SK-N-SH (cell line): ENCODE measurements at regions not wholly inside any gene's neighbourhood (a gene's known extent, or its start where the extent isn't known, plus 50 kb on each side); places are given as distances from the start of the nearest gene placed in this dataset.

ENCODE experiments used
- CTCF ChIA-PET: fragments of 300-600, 350-600 bp; formaldehyde crosslinking; extraction: SDS; loops from one replicate; lab custom pipeline; 2021; lab: Yijun Ruan, JAX
- POLR2A ChIA-PET: fragments of 350-600 bp; sonication (Branson Sonifier 250); formaldehyde crosslinking; extraction: SDS; loops from one replicate; lab custom pipeline; 2020; ENCODE audit warnings: antibody characterized with exemption, inconsistent platforms; lab: Yijun Ruan, JAX
- DNase-seq: peaks from one replicate; pipeline ENCODE4 v3.0.0; 2012
- H2AFZ ChIP-seq: fragments of 200-600 bp; sonication (generic); 2 replicates; pipeline ENCODE4 v1.8.1; 2016; ENCODE audit warnings: antibody characterized with exemption, mild to moderate bottlenecking, low read depth
- H3F3A ChIP-seq: fragments of 200-600 bp; sonication (generic); replicated peaks from 2 replicates; pipeline ENCODE3; 2016; ENCODE audit warnings: antibody characterized with exemption, mild to moderate bottlenecking; ENCODE audit not compliant: insufficient read depth
- H3K27ac ChIP-seq, 2 experiments: fragments of 200-500 bp in 1 of 2; fragments of 200-600 bp in 1 of 2; sonication (Bioruptor generic) in 1 of 2; sonication (generic), shearing (Covaris generic) in 1 of 2; 2 replicates each; pipeline versions ENCODE4 v1.5.1 to v1.6.1; 2014 to 2016; ENCODE audit warnings: low read depth in 2 of 2, inconsistent platforms in 1 of 2, low read length in 1 of 2, mild to moderate bottlenecking in 1 of 2, mixed read lengths in 1 of 2
- H3K27me3 ChIP-seq: fragments of 200-600 bp; sonication (generic), shearing (Covaris generic); 2 replicates; pipeline ENCODE4 v1.6.1; 2016; ENCODE audit warnings: mixed run types; ENCODE audit not compliant: insufficient read depth
- H3K36me3 ChIP-seq, 2 experiments: fragments of 200-500 bp in 1 of 2; fragments of 200-600 bp in 1 of 2; sonication (Bioruptor generic) in 1 of 2; sonication (generic) in 1 of 2; replicated peaks in 1 of 2; 2 replicates each; pipeline versions ENCODE3 to v1.5.1; 2014 to 2016; ENCODE audit warnings: low read length in 1 of 2, mild to moderate bottlenecking in 1 of 2; ENCODE audit not compliant: insufficient read depth in 2 of 2, control insufficient read depth in 1 of 2
- H3K4me1 ChIP-seq, 2 experiments: fragments of 200-500 bp in 1 of 2; fragments of 200-600 bp in 1 of 2; sonication (Bioruptor generic) in 1 of 2; sonication (generic), shearing (Covaris generic) in 1 of 2; 2 replicates each; pipeline versions ENCODE4 v1.5.1 to v1.6.1; 2014 to 2016; ENCODE audit warnings: low read depth in 1 of 2, low read length in 1 of 2, mixed run types in 1 of 2; ENCODE audit not compliant: insufficient read depth in 2 of 2, control insufficient read depth in 1 of 2
- H3K4me2 ChIP-seq: fragments of 200-600 bp; sonication (generic), shearing (Covaris generic); 2 replicates; pipeline ENCODE4 v1.6.1; 2017; ENCODE audit warnings: mixed run types
- H3K4me3 ChIP-seq, 2 experiments: fragments of 200-500 bp in 1 of 2; fragments of 200-600 bp in 1 of 2; sonication (Bioruptor generic) in 1 of 2; sonication (generic), shearing (Covaris generic) in 1 of 2; 2 replicates each; pipeline versions ENCODE4 v1.5.1 to v1.8.1; 2014 to 2016; ENCODE audit warnings: low read depth in 2 of 2, inconsistent platforms in 1 of 2, low read length in 1 of 2, mild to moderate bottlenecking in 1 of 2, mixed read lengths in 1 of 2, moderate library complexity in 1 of 2
- H3K79me2 ChIP-seq: fragments of 200-600 bp; sonication (generic); 2 replicates; pipeline ENCODE4 v1.8.1; 2017; ENCODE audit warnings: mild to moderate bottlenecking; ENCODE audit not compliant: insufficient read depth
- H3K9ac ChIP-seq: fragments of 200-600 bp; sonication (generic); 2 replicates; pipeline ENCODE4 v1.6.1; 2017; ENCODE audit warnings: mixed run types
- H3K9me2 ChIP-seq: fragments of 200-600 bp; sonication (generic); 2 replicates; pipeline ENCODE4 v1.6.1; 2017; ENCODE audit warnings: mixed run types
- H3K9me3 ChIP-seq: fragments of 200-600 bp; sonication (generic); 2 replicates; pipeline ENCODE4 v1.6.1; 2017; ENCODE audit warnings: mixed run types, mild to moderate bottlenecking, moderate library complexity
- H4K20me1 ChIP-seq: fragments of 200-600 bp; sonication (generic); 2 replicates; pipeline ENCODE4 v1.6.1; 2017; ENCODE audit warnings: mild to moderate bottlenecking, mixed run types; ENCODE audit not compliant: insufficient read depth
- EP300 ChIP-seq, 2 experiments: IDR thresholded peaks; 2 replicates each; pipeline versions ENCODE4 v1.4.0 to v1.6.1; 2012; ENCODE audit warnings: borderline replicate concordance in 1 of 2, low read depth in 1 of 2, low read length in 1 of 2
- EZH2phosphoT487 ChIP-seq: fragments of 200-600 bp; sonication (generic); IDR thresholded peaks from 2 replicates; pipeline ENCODE4 v1.6.1; 2017; ENCODE audit warnings: low read depth, mixed run types, mild to moderate bottlenecking, antibody characterized with exemption, moderate library complexity, borderline replicate concordance
- FOXJ3 ChIP-seq: sonication (generic); formaldehyde crosslinking; IDR thresholded peaks from 2 replicates; pipeline ENCODE4 v1.5.1; 2020; ENCODE audit warnings: mild to moderate bottlenecking, missing genetic modification reagents
- GABPA ChIP-seq: IDR thresholded peaks from 2 replicates; pipeline ENCODE4 v1.4.0; 2012; ENCODE audit warnings: low read depth, mild to moderate bottlenecking
- IRF3 ChIP-seq: fragments of 150-350 bp; IDR thresholded peaks from 2 replicates; pipeline ENCODE4 v1.6.1; 2016; ENCODE audit warnings: mild to moderate bottlenecking, low read depth, low read length
- NFIC ChIP-seq: IDR thresholded peaks from 2 replicates; pipeline ENCODE4 v1.4.0; 2012; ENCODE audit warnings: borderline replicate concordance
- NRF1 ChIP-seq: IDR thresholded peaks from 2 replicates; pipeline ENCODE4 v1.6.1; 2012; ENCODE audit warnings: low read depth, mild to moderate bottlenecking, low read length
- PBX3 ChIP-seq: IDR thresholded peaks from 2 replicates; pipeline ENCODE4; 2012
- POLR2AphosphoS5 ChIP-seq: IDR thresholded peaks from 2 replicates; pipeline ENCODE4 v1.6.1; 2012; ENCODE audit warnings: low read depth, low read length
- RAD21 ChIP-seq: IDR thresholded peaks from 2 replicates; pipeline ENCODE4 v1.6.1; 2012; ENCODE audit warnings: mild to moderate bottlenecking, low read length
- RCOR1 ChIP-seq: fragments of 150-350 bp; IDR thresholded peaks from 2 replicates; pipeline ENCODE4 v1.6.1; 2017; ENCODE audit warnings: antibody characterized with exemption, low read length
- REST ChIP-seq: IDR thresholded peaks from 2 replicates; pipeline ENCODE4 v1.6.1; 2012; ENCODE audit warnings: mild to moderate bottlenecking, low read depth, low read length, moderate library complexity
- RFX5 ChIP-seq: IDR thresholded peaks from 2 replicates; pipeline ENCODE4 v1.6.1; 2012; ENCODE audit warnings: mild to moderate bottlenecking, improper control_type of control experiment, low read length
- RXRA ChIP-seq: IDR thresholded peaks from 2 replicates; pipeline ENCODE4 v1.4.0; 2012; ENCODE audit warnings: low read depth, mild to moderate bottlenecking, borderline replicate concordance
- SIN3A ChIP-seq: IDR thresholded peaks from 2 replicates; pipeline ENCODE4 v1.6.1; 2012; ENCODE audit warnings: low read depth, mild to moderate bottlenecking, low read length, moderate library complexity, borderline replicate concordance
- TAF1 ChIP-seq: IDR thresholded peaks from 2 replicates; pipeline ENCODE4 v1.6.1; 2012; ENCODE audit warnings: low read depth, mild to moderate bottlenecking, low read length, moderate library complexity, borderline replicate concordance
- TCF12 ChIP-seq: IDR thresholded peaks from 2 replicates; pipeline ENCODE4 v1.4.0; 2012
- USF2 ChIP-seq: fragments of 150-350 bp; IDR thresholded peaks from 2 replicates; pipeline ENCODE4 v1.6.1; 2017; ENCODE audit warnings: antibody characterized with exemption, low read length, low read depth, borderline replicate concordance
- TF ChIP-seq, protein P1 (sequence below): IDR thresholded peaks from 2 replicates; pipeline ENCODE4 v1.4.0; 2012; ENCODE audit warnings: low read depth, borderline replicate concordance

- H3K27me3 ChIP-seq = no peaks in the 10 kb centered on the region
- POLR2A ChIA-PET = no interaction called here
- TF ChIP-seq USF2 (no peak), RFX5 (no peak), POLR2AphosphoS5 (no peak), TAF1 (no peak), GABPA (no peak), NFIC (no peak), IRF3 (no peak), NRF1 (no peak), EZH2phosphoT487 (no peak), SIN3A (no peak), RAD21 (no peak), PBX3 (no peak), RXRA (no peak), FOXJ3 (CRISPR knock-in tag) (no peak), REST (no peak), EP300 (IDR thresholded peaks at IDR 0.05; ENCODE audit: borderline replicate concordance in 1 of 2, low read depth in 1 of 2, low read length in 1 of 2) (no peak), TCF12 (no peak), RCOR1 (no peak)
- TF ChIP-seq, protein P1, sequence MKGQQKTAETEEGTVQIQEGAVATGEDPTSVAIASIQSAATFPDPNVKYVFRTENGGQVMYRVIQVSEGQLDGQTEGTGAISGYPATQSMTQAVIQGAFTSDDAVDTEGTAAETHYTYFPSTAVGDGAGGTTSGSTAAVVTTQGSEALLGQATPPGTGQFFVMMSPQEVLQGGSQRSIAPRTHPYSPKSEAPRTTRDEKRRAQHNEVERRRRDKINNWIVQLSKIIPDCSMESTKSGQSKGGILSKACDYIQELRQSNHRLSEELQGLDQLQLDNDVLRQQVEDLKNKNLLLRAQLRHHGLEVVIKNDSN = no peak
- TF ChIP-seq, all 33 proteins: peak for 0
- Histone ChIP-seq H3K9me2 (no peaks in the 10 kb centered on the region), H3K4me1 (no peaks in the 10 kb centered on the region; a peak in 1 of 4 replicates), H3F3A (no peaks in the 10 kb centered on the region), H3K36me3 (no peaks in the 10 kb centered on the region), H3K4me3 (no peak overlapping the region), H3K9ac (no peak overlapping the region), H2AFZ (no peak overlapping the region), H3K27ac (no peak overlapping the region), H3K79me2 (no peaks in the 10 kb centered on the region), H4K20me1 (no peaks in the 10 kb centered on the region), H3K4me2 (no peak overlapping the region), H3K9me3 (no peaks in the 10 kb centered on the region)
- CTCF ChIA-PET = no interaction called here
- no peak for DNase-seq
Observed at GRCh38 chr13:77828799-77829198, 89.8 kb downstream of the EDNRB start.
